Activated CD4-positive, alpha-beta T cell treated with anti-CD3 and anti-CD28 coated beads, Interleukin-2, amount 50 U/mL, for 48 hours (primary cell): ENCODE measurements at regions not wholly inside any gene's neighbourhood (a gene's known extent, or its start where the extent isn't known, plus 50 kb on each side); places are given as distances from the start of the nearest gene placed in this dataset.

ENCODE experiments used
- DNase-seq, 2 experiments: peaks; one replicate each; pipeline ENCODE4 v3.0.0-alpha.2; 2020

- no peak for DNase-seq
These were observed 463.3 kb upstream of the DMAC1 start for GRCh38 chr9:8262625-8263622.

GRCh38 chr9:8261737-8262136 is 462.2 kb upstream of the DMAC1 start:
- no peak for DNase-seq

GRCh38 chr9:8259028-8259427 is 459.4 kb upstream of the DMAC1 start:
- DNase-seq: no peak

- no peak for DNase-seq
These were observed 457.3 kb upstream of the DMAC1 start for GRCh38 chr9:8256880-8257279.

- DNase-seq: no peak
These were observed 456.3 kb upstream of the DMAC1 start for GRCh38 chr9:8255850-8256249.

- DNase-seq: no peak
These were observed 455.0 kb upstream of the DMAC1 start for GRCh38 chr9:8254541-8254940.

GRCh38 chr9:8252445-8252844 is 452.9 kb upstream of the DMAC1 start:
- DNase-seq: no peak

GRCh38 chr9:8251566-8251965 is 452.0 kb upstream of the DMAC1 start:
- DNase-seq: no peak

- DNase-seq: no peak
These were observed 445.0 kb upstream of the DMAC1 start for GRCh38 chr9:8244505-8245092.

- no peak for DNase-seq
These were observed 441.6 kb upstream of the DMAC1 start for GRCh38 chr9:8241201-8241600.

GRCh38 chr9:8237096-8237495 is 437.5 kb upstream of the DMAC1 start:
- DNase-seq: no peak

- no peak for DNase-seq
These were observed 435.9 kb upstream of the DMAC1 start for GRCh38 chr9:8235489-8235888.

GRCh38 chr9:8234316-8234715 is 434.7 kb upstream of the DMAC1 start:
- no peak for DNase-seq

- DNase-seq: no peak
These were observed 433.1 kb upstream of the DMAC1 start for GRCh38 chr9:8232726-8233125.

GRCh38 chr9:8229226-8229625 is 429.6 kb upstream of the DMAC1 start:
- DNase-seq: no peak

GRCh38 chr9:8224381-8224801 is 424.8 kb upstream of the DMAC1 start:
- no peak for DNase-seq

GRCh38 chr9:8223861-8224260 is 424.3 kb upstream of the DMAC1 start:
- DNase-seq: no peak

- DNase-seq: no peak
These were observed 421.9 kb upstream of the DMAC1 start for GRCh38 chr9:8221462-8221861.

GRCh38 chr9:8208465-8208864 is 408.9 kb upstream of the DMAC1 start:
- no peak for DNase-seq

GRCh38 chr9:8207596-8207995 is 408.0 kb upstream of the DMAC1 start:
- DNase-seq: no peak

GRCh38 chr9:8206720-8207119 is 407.1 kb upstream of the DMAC1 start:
- DNase-seq: no peak

- no peak for DNase-seq
These were observed 406.0 kb upstream of the DMAC1 start for GRCh38 chr9:8205576-8205975.

GRCh38 chr9:8189881-8190280 is 390.3 kb upstream of the DMAC1 start:
- DNase-seq: no peak

- peak; percentile 22 to 33 for DNase-seq
These were observed 389.3 kb upstream of the DMAC1 start for GRCh38 chr9:8188723-8189407.
